Liver (tissue), 3 donors: ENCODE measurements at regions not wholly inside any gene's neighbourhood (a gene's known extent, or its start where the extent isn't known, plus 50 kb on each side); places are given as distances from the start of the nearest gene placed in this dataset.

Experiments
- GABPA ChIP-seq, 2 donors: IDR thresholded peaks in 1 of 2; conservative IDR thresholded peaks in 1 of 2; 2 replicates each; pipeline ENCODE4 v1.6.1; 2016; ENCODE audit warnings: antibody characterized with exemption in 2 of 2, mild to moderate bottlenecking in 1 of 2, moderate library complexity in 1 of 2
- TAF1 ChIP-seq: conservative IDR thresholded peaks from 2 replicates; pipeline ENCODE4 v1.6.1; 2016; ENCODE audit warnings: antibody characterized with exemption, mild to moderate bottlenecking
- TF ChIP-seq, protein P1 (sequence below): fragments of 150-350 bp; IDR thresholded peaks from 2 replicates; pipeline ENCODE4 v1.5.1; 2017; ENCODE audit warnings: improper control_type of control experiment, low read depth, low read length; ENCODE audit not compliant: missing input control
- TF ChIP-seq, protein P2 (sequence below): IDR thresholded peaks from 2 replicates; pipeline ENCODE4 v1.6.1; 2016; ENCODE audit warnings: antibody characterized with exemption
- donor health status: healthy.
- donor health status: healthy.

GRCh38 chr17:83199500-83200201 is 120.2 kb downstream of the METRNL start:
- TF ChIP-seq GABPA (IDR thresholded peaks at IDR 0.05 in 1 of 2, conservative IDR thresholded peaks at IDR 0.05 in 1 of 2) = no peak
- TF ChIP-seq TAF1 = no peak
- TF ChIP-seq, protein P1, sequence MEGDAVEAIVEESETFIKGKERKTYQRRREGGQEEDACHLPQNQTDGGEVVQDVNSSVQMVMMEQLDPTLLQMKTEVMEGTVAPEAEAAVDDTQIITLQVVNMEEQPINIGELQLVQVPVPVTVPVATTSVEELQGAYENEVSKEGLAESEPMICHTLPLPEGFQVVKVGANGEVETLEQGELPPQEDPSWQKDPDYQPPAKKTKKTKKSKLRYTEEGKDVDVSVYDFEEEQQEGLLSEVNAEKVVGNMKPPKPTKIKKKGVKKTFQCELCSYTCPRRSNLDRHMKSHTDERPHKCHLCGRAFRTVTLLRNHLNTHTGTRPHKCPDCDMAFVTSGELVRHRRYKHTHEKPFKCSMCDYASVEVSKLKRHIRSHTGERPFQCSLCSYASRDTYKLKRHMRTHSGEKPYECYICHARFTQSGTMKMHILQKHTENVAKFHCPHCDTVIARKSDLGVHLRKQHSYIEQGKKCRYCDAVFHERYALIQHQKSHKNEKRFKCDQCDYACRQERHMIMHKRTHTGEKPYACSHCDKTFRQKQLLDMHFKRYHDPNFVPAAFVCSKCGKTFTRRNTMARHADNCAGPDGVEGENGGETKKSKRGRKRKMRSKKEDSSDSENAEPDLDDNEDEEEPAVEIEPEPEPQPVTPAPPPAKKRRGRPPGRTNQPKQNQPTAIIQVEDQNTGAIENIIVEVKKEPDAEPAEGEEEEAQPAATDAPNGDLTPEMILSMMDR = no peak
- TF ChIP-seq, protein P2, sequence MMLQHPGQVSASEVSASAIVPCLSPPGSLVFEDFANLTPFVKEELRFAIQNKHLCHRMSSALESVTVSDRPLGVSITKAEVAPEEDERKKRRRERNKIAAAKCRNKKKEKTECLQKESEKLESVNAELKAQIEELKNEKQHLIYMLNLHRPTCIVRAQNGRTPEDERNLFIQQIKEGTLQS = no peak
